Upper lobe of left lung (tissue), 6 donors: ENCODE measurements at regions not wholly inside any gene's neighbourhood (a gene's known extent, or its start where the extent isn't known, plus 50 kb on each side); places are given as distances from the start of the nearest gene placed in this dataset.

Experiments used
- ATAC-seq, 2 donors: fragments of 200-7000 bp; cut with Tn5 transposase; one replicate each; pipeline ENCODE4 v1.9.1; 2022; ENCODE audit warnings: mild to moderate bottlenecking in 2 of 2, moderate library complexity in 2 of 2; ENCODE audit not compliant: low FRiP score in 2 of 2
- DNase-seq, 2 donors: peaks; one replicate each; pipeline ENCODE4 v3.0.0-alpha.2; 2019 to 2020
- H3K27ac ChIP-seq, 4 donors: fragments of 200-600 bp; sonication (generic); one replicate each; pipeline ENCODE4 v1.5.1; 2016 to 2019
- H3K27me3 ChIP-seq, 4 donors: fragments of 200-600 bp; sonication (generic); one replicate each; pipeline ENCODE4 v1.5.1; 2017 to 2019
- H3K36me3 ChIP-seq, 4 donors: fragments of 200-600 bp; sonication (generic); one replicate each; pipeline ENCODE4 v1.5.1; 2016 to 2019
- H3K4me1 ChIP-seq, 4 donors: fragments of 200-600 bp; sonication (generic); one replicate each; pipeline ENCODE4 v1.5.1; 2018 to 2019
- H3K4me3 ChIP-seq, 4 donors: fragments of 200-600 bp; sonication (generic); one replicate each; pipeline ENCODE4 v1.5.1; 2017 to 2019; ENCODE audit warnings: mild to moderate bottlenecking in 2 of 4, moderate library complexity in 1 of 4
- H3K9me3 ChIP-seq, 4 donors: fragments of 200-600 bp; sonication (generic); one replicate each; pipeline ENCODE4 v1.5.1; 2018 to 2019
- EP300 ChIP-seq, 4 donors: sonication (generic); formaldehyde crosslinking; IDR thresholded peaks; one replicate each; pipeline ENCODE4 v1.5.1; 2017; ENCODE audit warnings: antibody characterized with exemption in 4 of 4, control low read depth in 2 of 4
- POLR2A ChIP-seq, 4 donors: fragments of 450-650 bp; IDR thresholded peaks; one replicate each; pipeline ENCODE4 v1.5.1; 2016 to 2017; ENCODE audit warnings: antibody characterized with exemption in 4 of 4, mild to moderate bottlenecking in 2 of 4
- POLR2AphosphoS5 ChIP-seq, 2 donors: sonication (generic); formaldehyde crosslinking; IDR thresholded peaks; one replicate each; pipeline ENCODE4 v1.5.1; 2017; ENCODE audit warnings: antibody characterized with exemption in 2 of 2
- WGBS, 2 donors: methylation state at CpG; one replicate each; pipeline ENCODE4 v1.1.5; 2017 to 2018; 5-methylcytosine and 5-hydroxymethylcytosine counted together
- TF ChIP-seq, protein P1 (sequence below), 6 experiments: fragments of 450-650 bp in 4 of 6; fragments of 200-600 bp in 2 of 6; sonication (generic) in 2 of 6; IDR thresholded peaks; one replicate each; pipeline ENCODE4 v1.5.1; 2016 to 2019; ENCODE audit warnings: antibody characterized with exemption in 6 of 6
- donor health status: DM: no; HTN: no; CAD: no; lungs with moderate emphysema.
- donor health status: DM: no; HTN: yes; CAD: no; lungs with severe emphysema.

DNA sequence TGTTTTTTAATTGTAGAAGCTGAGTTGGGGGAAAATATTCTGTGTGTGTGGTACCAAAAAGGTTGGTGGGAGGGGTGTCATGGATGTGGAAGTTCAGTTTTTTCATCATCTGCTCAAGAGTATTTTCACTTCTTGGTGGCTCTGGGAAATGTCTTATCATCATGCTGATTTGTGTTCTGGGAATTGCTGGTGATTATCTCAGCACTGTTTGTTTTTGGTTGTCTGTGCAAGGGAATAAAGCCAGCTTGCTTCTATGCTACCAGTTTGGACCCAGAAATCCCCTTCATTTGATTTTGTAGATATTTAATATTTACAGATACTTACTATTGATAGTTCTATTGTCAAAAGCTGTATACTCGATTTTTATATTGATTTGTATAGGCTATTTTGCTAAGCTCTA, 2289.7 kb downstream of the MAT2B start:
- DNase-seq, result no peak
- Histone ChIP-seq H3K9me3 (no peaks in the 10 kb centered on the region), H3K27me3 (no peaks in the 10 kb centered on the region), H3K36me3 (no peaks in the 10 kb centered on the region), H3K4me3 (no peak overlapping the region), H3K27ac (no peak overlapping the region), H3K4me1 (no peaks in the 10 kb centered on the region)
- ATAC-seq, result no peak
- WGBS, 2 donors, result 78 to 84% methylated on average over 1 of the region's 1 CpG
- TF ChIP-seq, protein P1, sequence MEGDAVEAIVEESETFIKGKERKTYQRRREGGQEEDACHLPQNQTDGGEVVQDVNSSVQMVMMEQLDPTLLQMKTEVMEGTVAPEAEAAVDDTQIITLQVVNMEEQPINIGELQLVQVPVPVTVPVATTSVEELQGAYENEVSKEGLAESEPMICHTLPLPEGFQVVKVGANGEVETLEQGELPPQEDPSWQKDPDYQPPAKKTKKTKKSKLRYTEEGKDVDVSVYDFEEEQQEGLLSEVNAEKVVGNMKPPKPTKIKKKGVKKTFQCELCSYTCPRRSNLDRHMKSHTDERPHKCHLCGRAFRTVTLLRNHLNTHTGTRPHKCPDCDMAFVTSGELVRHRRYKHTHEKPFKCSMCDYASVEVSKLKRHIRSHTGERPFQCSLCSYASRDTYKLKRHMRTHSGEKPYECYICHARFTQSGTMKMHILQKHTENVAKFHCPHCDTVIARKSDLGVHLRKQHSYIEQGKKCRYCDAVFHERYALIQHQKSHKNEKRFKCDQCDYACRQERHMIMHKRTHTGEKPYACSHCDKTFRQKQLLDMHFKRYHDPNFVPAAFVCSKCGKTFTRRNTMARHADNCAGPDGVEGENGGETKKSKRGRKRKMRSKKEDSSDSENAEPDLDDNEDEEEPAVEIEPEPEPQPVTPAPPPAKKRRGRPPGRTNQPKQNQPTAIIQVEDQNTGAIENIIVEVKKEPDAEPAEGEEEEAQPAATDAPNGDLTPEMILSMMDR (IDR thresholded peaks at IDR 0.05), result no peak
- TF ChIP-seq POLR2AphosphoS5 (IDR thresholded peaks at IDR 0.05) (no peak), EP300 (IDR thresholded peaks at IDR 0.05) (no peak), POLR2A (IDR thresholded peaks at IDR 0.05) (no peak)

DNA sequence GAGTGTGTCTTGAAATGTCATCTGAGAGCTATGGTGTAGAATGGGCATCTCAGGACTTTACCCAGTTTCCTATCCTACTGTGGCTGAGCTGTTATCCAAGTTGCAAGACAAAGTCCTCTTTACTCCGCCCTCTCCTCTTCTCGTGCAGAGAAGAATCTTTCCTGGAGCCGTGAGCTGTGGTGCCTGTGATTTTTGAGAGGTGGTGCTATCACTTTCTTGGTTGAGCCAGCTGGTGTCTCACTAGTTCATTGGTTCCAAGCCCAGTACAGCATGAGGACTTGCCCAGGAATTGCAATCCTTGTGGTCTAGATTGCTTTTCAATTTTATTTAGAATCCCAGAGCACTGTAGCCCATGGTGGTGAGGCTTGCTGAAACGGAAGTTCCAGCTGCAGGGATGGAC, 2300.3 kb downstream of the MAT2B start:
- H3K9me3 ChIP-seq, result no peaks in the 10 kb centered on the region
- WGBS, 2 donors, result 45 to 46% methylated on average over 4 of the region's 4 CpGs
- H3K4me1 ChIP-seq, result no peaks in the 10 kb centered on the region
- H3K27ac ChIP-seq, result no peak overlapping the region
- no peaks in the 10 kb centered on the region for H3K36me3 ChIP-seq
- DNase-seq (no peak), ATAC-seq (no peak)
- no peak overlapping the region for H3K4me3 ChIP-seq
- H3K27me3 ChIP-seq, result no peaks in the 10 kb centered on the region
- TF ChIP-seq EP300 (IDR thresholded peaks at IDR 0.05) (no peak), POLR2A (IDR thresholded peaks at IDR 0.05) (no peak), POLR2AphosphoS5 (IDR thresholded peaks at IDR 0.05) (no peak)
- TF ChIP-seq, protein P1 (IDR thresholded peaks at IDR 0.05), result no peak

DNA sequence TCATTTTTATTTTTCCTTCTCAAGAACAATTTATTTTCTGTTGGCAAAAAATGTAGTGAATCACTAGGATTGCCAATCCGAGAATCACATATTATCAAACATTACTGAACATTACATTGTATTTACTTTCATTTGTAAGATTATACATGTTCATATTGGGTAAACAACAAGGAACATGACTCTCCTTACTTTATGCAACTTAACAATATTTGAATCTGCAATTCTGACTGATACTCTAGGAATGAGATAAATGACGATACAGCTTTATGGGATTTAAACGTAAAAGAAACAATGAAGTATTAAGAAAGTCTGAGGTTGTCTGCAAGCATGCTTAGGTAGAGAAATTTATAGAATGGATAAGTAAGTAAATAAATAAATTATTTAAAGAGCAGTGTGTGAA, 2302.9 kb downstream of the MAT2B start:
- Histone ChIP-seq H3K36me3 (no peaks in the 10 kb centered on the region), H3K4me1 (no peaks in the 10 kb centered on the region), H3K9me3 (no peaks in the 10 kb centered on the region), H3K27ac (no peak overlapping the region), H3K27me3 (no peaks in the 10 kb centered on the region), H3K4me3 (no peak overlapping the region)
- TF ChIP-seq POLR2A (IDR thresholded peaks at IDR 0.05) (no peak), POLR2AphosphoS5 (IDR thresholded peaks at IDR 0.05) (no peak), EP300 (IDR thresholded peaks at IDR 0.05) (no peak)
- TF ChIP-seq, protein P1 (IDR thresholded peaks at IDR 0.05), result no peak
- DNase-seq (no peak), ATAC-seq (no peak)
- WGBS, 2 donors, result 75 to 80% methylated on average over 3 of the region's 3 CpGs

GRCh38 chr5:165809914-165810313, 2304.5 kb downstream of the MAT2B start:
- H3K4me1 ChIP-seq, result no peaks in the 10 kb centered on the region
- no peaks in the 10 kb centered on the region for H3K27me3 ChIP-seq
- DNase-seq, result no peak
- no peak for ATAC-seq
- no peaks in the 10 kb centered on the region for H3K36me3 ChIP-seq
- H3K9me3 ChIP-seq, result no peaks in the 10 kb centered on the region
- no peak overlapping the region for H3K27ac ChIP-seq
- TF ChIP-seq EP300 (IDR thresholded peaks at IDR 0.05), result no peak
- TF ChIP-seq POLR2AphosphoS5 (IDR thresholded peaks at IDR 0.05), result no peak
- TF ChIP-seq POLR2A (IDR thresholded peaks at IDR 0.05), result no peak
- TF ChIP-seq, protein P1 (IDR thresholded peaks at IDR 0.05), result no peak
- 80 to 87% methylated on average over 3 of the region's 3 CpGs for WGBS, 2 donors
- no peak overlapping the region for H3K4me3 ChIP-seq

GRCh38 chr5:165829504-165829903, 2324.1 kb downstream of the MAT2B start:
- WGBS, 2 donors, result 82 to 89% methylated on average over 6 of the region's 6 CpGs
- Histone ChIP-seq H3K4me3 (no peak overlapping the region), H3K27me3 (no peaks in the 10 kb centered on the region), H3K9me3 (peaks cover 0 to 4% (median 0%) of the 10 kb centered on the region in 4 donors), H3K4me1 (no peaks in the 10 kb centered on the region), H3K36me3 (no peaks in the 10 kb centered on the region), H3K27ac (no peak overlapping the region)
- TF ChIP-seq, protein P1 (IDR thresholded peaks at IDR 0.05), result no peak
- no peak for TF ChIP-seq POLR2A (IDR thresholded peaks at IDR 0.05)
- TF ChIP-seq EP300 (IDR thresholded peaks at IDR 0.05), result no peak
- TF ChIP-seq POLR2AphosphoS5 (IDR thresholded peaks at IDR 0.05), result no peak
- ATAC-seq (no peak), DNase-seq (no peak)
